Gastrocnemius medialis (tissue), 4 donors: ENCODE measurements at regions not wholly inside any gene's neighbourhood (a gene's known extent, or its start where the extent isn't known, plus 50 kb on each side); places are given as distances from the start of the nearest gene placed in this dataset.

ENCODE experiments used
- ATAC-seq, 2 donors: fragments of 150-250 bp; one replicate each; pipeline ENCODE4 v1.9.1; 2016
- DNase-seq, 2 donors: peaks; one replicate each; pipeline ENCODE4 v3.0.0-alpha.2; 2019
- H3K27ac ChIP-seq, 4 donors: fragments of 200-600 bp; sonication (generic); 1 replicate in 1 of 4; 2 replicates in 3 of 4; pipeline ENCODE4 v1.5.1; 2016 to 2018; ENCODE audit warnings: mild to moderate bottlenecking in 2 of 4, moderate library complexity in 1 of 4
- H3K27me3 ChIP-seq, 3 donors: fragments of 200-600 bp; sonication (generic) in 2 of 3; 1 replicate in 1 of 3; 2 replicates in 2 of 3; pipeline versions ENCODE4 v1.5.1 to v1.6.0; 2016 to 2019; ENCODE audit warnings: mild to moderate bottlenecking in 1 of 3, moderate library complexity in 1 of 3
- H3K36me3 ChIP-seq, 2 donors: fragments of 200-600 bp; sonication (generic) in 1 of 2; one replicate each; pipeline ENCODE4 v1.5.1; 2017 to 2018
- H3K4me1 ChIP-seq, 2 donors: fragments of 200-600 bp; sonication (generic) in 1 of 2; one replicate each; pipeline ENCODE4 v1.5.1; 2016 to 2017; ENCODE audit warnings: mild to moderate bottlenecking in 2 of 2
- H3K4me3 ChIP-seq, 4 donors: fragments of 200-600 bp; sonication (generic) in 3 of 4; 1 replicate in 1 of 4; 2 replicates in 3 of 4; pipeline ENCODE4 v1.5.1; 2016 to 2019; ENCODE audit warnings: mild to moderate bottlenecking in 2 of 4
- H3K9me3 ChIP-seq, 3 donors: fragments of 200-600 bp; sonication (generic) in 2 of 3; 1 replicate in 1 of 3; 2 replicates in 2 of 3; pipeline ENCODE4 v1.5.1; 2016 to 2019
- POLR2A ChIP-seq, 2 donors: fragments of 450-650 bp; IDR thresholded peaks; one replicate each; pipeline ENCODE4 v1.6.1; 2017; ENCODE audit warnings: antibody characterized with exemption in 2 of 2, mild to moderate bottlenecking in 2 of 2, moderate library complexity in 2 of 2
- in situ Hi-C, 4 donors: fragments of 200-750 bp; cut with MboI; loops; one replicate each; pipeline versions ENCODE4 v1.15.0 to v1.8.0; 2017; ENCODE audit warnings: low sequenced_read_pairs in 4 of 4
- intact Hi-C: fragments of 100-400 bp; cut with DNase I; formaldehyde crosslinking; loops from one replicate; pipeline ENCODE4 v1.15.1; 2023; ENCODE audit warnings: low total_unique reads
- TF ChIP-seq, protein P1 (sequence below), 5 experiments: fragments of 450-650 bp in 3 of 5; fragments of 200-600 bp in 2 of 5; sonication (generic) in 2 of 5; IDR thresholded peaks in 4 of 5; conservative IDR thresholded peaks in 1 of 5; 1 replicate in 4 of 5; 2 replicates in 1 of 5; pipeline ENCODE4 v1.5.1; 2016 to 2019; ENCODE audit warnings: antibody characterized with exemption in 5 of 5, mild to moderate bottlenecking in 3 of 5, moderate library complexity in 3 of 5

DNA sequence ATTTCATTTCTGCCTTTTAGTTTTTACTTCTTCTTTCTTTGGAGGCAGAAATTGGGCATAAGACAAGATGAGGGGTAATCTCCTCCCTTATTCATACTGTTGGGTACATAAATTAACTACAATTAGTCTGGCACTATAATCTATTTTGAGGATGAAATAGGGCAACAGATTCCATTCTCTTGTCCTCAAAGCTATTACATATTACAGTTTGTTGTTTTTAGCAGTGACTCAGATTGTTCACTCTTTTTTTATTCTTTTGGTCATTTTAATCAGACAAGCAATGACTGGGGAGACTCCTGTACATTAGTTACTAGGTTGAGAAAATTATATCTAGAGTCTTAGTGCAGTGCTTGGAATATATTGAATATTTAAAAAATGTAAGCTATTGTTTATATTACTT is 556.0 kb downstream of the OTOL1 start:
- H3K27me3 ChIP-seq, result no peaks in the 10 kb centered on the region
- H3K4me1 ChIP-seq, result no peaks in the 10 kb centered on the region
- no peak overlapping the region for H3K4me3 ChIP-seq
- H3K27ac ChIP-seq, result no peak overlapping the region
- intact Hi-C loops (no loop called here), in situ Hi-C loops (no loop called here)
- no peaks in the 10 kb centered on the region for H3K36me3 ChIP-seq
- H3K9me3 ChIP-seq, result no peaks in the 10 kb centered on the region
- no peak for ATAC-seq
- no peak for DNase-seq
- TF ChIP-seq, protein P1, sequence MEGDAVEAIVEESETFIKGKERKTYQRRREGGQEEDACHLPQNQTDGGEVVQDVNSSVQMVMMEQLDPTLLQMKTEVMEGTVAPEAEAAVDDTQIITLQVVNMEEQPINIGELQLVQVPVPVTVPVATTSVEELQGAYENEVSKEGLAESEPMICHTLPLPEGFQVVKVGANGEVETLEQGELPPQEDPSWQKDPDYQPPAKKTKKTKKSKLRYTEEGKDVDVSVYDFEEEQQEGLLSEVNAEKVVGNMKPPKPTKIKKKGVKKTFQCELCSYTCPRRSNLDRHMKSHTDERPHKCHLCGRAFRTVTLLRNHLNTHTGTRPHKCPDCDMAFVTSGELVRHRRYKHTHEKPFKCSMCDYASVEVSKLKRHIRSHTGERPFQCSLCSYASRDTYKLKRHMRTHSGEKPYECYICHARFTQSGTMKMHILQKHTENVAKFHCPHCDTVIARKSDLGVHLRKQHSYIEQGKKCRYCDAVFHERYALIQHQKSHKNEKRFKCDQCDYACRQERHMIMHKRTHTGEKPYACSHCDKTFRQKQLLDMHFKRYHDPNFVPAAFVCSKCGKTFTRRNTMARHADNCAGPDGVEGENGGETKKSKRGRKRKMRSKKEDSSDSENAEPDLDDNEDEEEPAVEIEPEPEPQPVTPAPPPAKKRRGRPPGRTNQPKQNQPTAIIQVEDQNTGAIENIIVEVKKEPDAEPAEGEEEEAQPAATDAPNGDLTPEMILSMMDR (IDR thresholded peaks at IDR 0.05 in 4 of 5, conservative IDR thresholded peaks at IDR 0.05 in 1 of 5), result no peak
- no peak for TF ChIP-seq POLR2A (IDR thresholded peaks at IDR 0.05)

DNA sequence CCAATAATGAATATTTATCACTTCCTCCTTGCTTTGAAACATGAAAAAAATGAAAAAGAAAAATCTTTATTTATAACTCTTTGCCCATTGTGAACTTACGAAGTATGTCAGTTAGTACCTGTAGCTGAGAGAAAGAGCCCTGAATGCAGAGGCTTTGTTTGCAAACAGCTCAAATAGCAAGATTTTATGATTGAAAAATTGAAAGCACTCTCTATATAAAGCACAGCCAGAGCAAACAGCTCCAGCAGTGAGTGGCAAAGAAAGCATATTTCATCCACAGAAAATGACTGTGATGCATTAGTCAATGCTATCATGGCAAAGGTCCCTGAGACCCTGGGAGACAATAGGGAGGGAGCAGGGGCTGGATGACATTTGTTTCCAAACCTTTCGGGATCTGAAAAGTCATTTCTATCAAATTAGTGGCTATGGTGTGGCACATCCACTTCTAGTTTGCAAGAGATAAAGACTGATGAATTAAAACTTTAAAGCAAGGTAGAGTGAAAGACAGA is 576.1 kb downstream of the OTOL1 start:
- H3K9me3 ChIP-seq, result no peaks in the 10 kb centered on the region
- intact Hi-C loops, result no loop called here
- ATAC-seq (no peak), DNase-seq (no peak)
- no peaks in the 10 kb centered on the region for H3K4me1 ChIP-seq
- no peaks in the 10 kb centered on the region for H3K27me3 ChIP-seq
- TF ChIP-seq, protein P1 (IDR thresholded peaks at IDR 0.05 in 4 of 5, conservative IDR thresholded peaks at IDR 0.05 in 1 of 5), result no peak
- TF ChIP-seq POLR2A (IDR thresholded peaks at IDR 0.05), result no peak
- in situ Hi-C loops, result no loop called here
- no peak overlapping the region for H3K27ac ChIP-seq
- H3K36me3 ChIP-seq, result no peaks in the 10 kb centered on the region
- no peak overlapping the region for H3K4me3 ChIP-seq

DNA sequence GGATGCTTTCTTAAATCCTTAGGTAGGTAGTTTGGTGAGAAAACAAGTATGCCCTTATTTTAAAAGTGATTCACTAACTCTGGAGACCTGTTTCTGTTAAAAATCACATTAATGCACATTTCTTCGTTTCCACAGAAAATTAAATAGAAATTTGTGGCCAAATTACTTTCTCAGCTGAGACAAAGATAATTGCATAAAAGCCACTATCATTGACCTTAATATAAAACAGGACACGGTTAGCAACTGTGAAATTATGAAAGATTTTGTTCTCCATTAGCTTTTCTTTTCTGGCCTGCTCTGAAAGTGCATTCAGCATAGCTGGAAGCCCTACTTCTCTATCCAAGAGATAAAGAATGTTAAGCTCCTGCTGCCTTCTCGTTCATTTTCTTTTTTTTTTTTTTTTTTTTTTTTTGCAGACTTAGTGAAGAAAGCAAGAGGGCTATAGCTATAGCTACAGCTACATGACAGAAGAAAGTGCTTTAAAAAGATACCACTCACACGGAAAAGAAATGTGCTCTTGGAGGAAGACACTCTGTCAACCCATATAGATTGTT is 576.9 kb downstream of the OTOL1 start:
- no peak overlapping the region for H3K27ac ChIP-seq
- no peaks in the 10 kb centered on the region for H3K9me3 ChIP-seq
- H3K36me3 ChIP-seq, result no peaks in the 10 kb centered on the region
- intact Hi-C loops, result no loop called here
- H3K27me3 ChIP-seq, result no peaks in the 10 kb centered on the region
- TF ChIP-seq, protein P1 (IDR thresholded peaks at IDR 0.05 in 4 of 5, conservative IDR thresholded peaks at IDR 0.05 in 1 of 5), result no peak
- no peak for TF ChIP-seq POLR2A (IDR thresholded peaks at IDR 0.05)
- no peak overlapping the region for H3K4me3 ChIP-seq
- H3K4me1 ChIP-seq, result no peaks in the 10 kb centered on the region
- ATAC-seq (no peak), DNase-seq (no peak)
- in situ Hi-C loops, result no loop called here

DNA sequence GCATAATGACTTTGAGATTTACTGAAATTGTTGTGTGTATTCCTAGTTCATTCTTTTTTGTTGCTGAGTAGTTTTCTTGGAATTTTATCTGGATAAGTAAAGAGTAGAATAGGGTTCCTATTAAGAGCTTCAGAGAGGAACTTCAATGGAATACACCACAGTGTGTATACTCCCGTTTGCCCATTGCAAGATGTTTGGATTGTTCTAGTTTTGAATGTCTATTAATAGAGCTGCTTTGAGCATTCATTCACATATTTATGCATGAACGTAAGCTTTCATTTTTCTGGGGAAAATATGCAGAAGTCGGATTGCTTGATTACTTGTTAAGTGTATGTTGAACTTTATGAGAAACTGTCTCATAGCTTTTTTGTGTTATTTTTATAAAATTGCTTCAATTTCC is 580.5 kb downstream of the OTOL1 start:
- TF ChIP-seq, protein P1 (IDR thresholded peaks at IDR 0.05 in 4 of 5, conservative IDR thresholded peaks at IDR 0.05 in 1 of 5), result no peak
- no peak for TF ChIP-seq POLR2A (IDR thresholded peaks at IDR 0.05)
- Histone ChIP-seq H3K9me3 (no peaks in the 10 kb centered on the region), H3K27ac (no peak overlapping the region), H3K4me3 (no peak overlapping the region), H3K4me1 (no peaks in the 10 kb centered on the region), H3K27me3 (no peaks in the 10 kb centered on the region), H3K36me3 (no peaks in the 10 kb centered on the region)
- DNase-seq (no peak), ATAC-seq (no peak)
- intact Hi-C loops, result no loop called here
- in situ Hi-C loops, result no loop called here

DNA sequence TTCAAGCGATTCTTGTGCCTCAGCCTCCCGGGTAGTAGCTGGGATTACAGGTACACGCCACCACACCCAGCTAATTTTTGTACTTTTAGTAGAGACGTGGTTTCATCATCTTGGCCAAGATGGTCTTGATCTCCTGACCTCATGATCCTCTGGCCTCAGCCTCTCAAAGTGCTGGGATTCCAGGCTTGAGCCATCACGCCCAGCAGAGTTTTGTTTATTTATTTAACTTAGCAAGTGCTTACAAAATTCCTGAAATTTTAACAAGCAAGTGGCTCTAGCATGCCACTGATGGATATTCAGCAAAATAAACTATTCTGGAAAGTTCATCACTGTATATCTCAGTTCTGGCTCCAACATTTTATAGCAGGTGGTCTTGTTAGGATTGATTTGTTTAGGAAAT is 585.9 kb downstream of the OTOL1 start:
- TF ChIP-seq, protein P1 (IDR thresholded peaks at IDR 0.05 in 4 of 5, conservative IDR thresholded peaks at IDR 0.05 in 1 of 5), result no peak
- no peak for TF ChIP-seq POLR2A (IDR thresholded peaks at IDR 0.05)
- H3K27ac ChIP-seq, result no peak overlapping the region
- intact Hi-C loops (no loop called here), in situ Hi-C loops (no loop called here)
- no peaks in the 10 kb centered on the region for H3K27me3 ChIP-seq
- no peaks in the 10 kb centered on the region for H3K36me3 ChIP-seq
- H3K9me3 ChIP-seq, result no peaks in the 10 kb centered on the region
- no peaks in the 10 kb centered on the region for H3K4me1 ChIP-seq
- DNase-seq (no peak), ATAC-seq (no peak)
- H3K4me3 ChIP-seq, result no peak overlapping the region
